MM.1S (cell line): ENCODE measurements at regions not wholly inside any gene's neighbourhood (a gene's known extent, or its start where the extent isn't known, plus 50 kb on each side); places are given as distances from the start of the nearest gene placed in this dataset.

Experiments used
- CTCF ChIP-seq: fragments of 300-600 bp; sonication (generic); IDR thresholded peaks from 2 replicates; pipeline ENCODE4 v1.5.1; 2016; ENCODE audit warnings: antibody characterized with exemption, low read length, mixed read lengths
- EZH2phosphoT487 ChIP-seq: fragments of 300-600 bp; sonication (generic); IDR thresholded peaks from 2 replicates; pipeline ENCODE4 v1.6.1; 2018; ENCODE audit warnings: antibody characterized with exemption, low read length

GRCh38 chr10:108358912-108359311 lies 1194.4 kb upstream of the SORCS1 start:
- no peak for TF ChIP-seq CTCF
- TF ChIP-seq EZH2phosphoT487 = no peak
